Loucy (cell line): ENCODE measurements at regions not wholly inside any gene's neighbourhood (a gene's known extent, or its start where the extent isn't known, plus 50 kb on each side); places are given as distances from the start of the nearest gene placed in this dataset.

Experiments
- H2AFZ ChIP-seq: fragments of 200-600 bp; sonication (generic); 2 replicates; pipeline ENCODE4 v1.6.0; 2016; ENCODE audit warnings: antibody characterized with exemption, mild to moderate bottlenecking, low read length, moderate library complexity
- H3F3A ChIP-seq: fragments of 200-600 bp; 2 replicates; pipeline ENCODE4 v1.6.0; 2016; ENCODE audit warnings: antibody characterized with exemption, low read depth, mild to moderate bottlenecking
- H3K27me3 ChIP-seq: fragments of 200-600 bp; sonication (generic); 2 replicates; pipeline ENCODE4 v1.6.1; 2014; ENCODE audit warnings: low read length, mild to moderate bottlenecking; ENCODE audit not compliant: insufficient read depth, poor library complexity, severe bottlenecking
- H3K36me3 ChIP-seq: fragments of 200-600 bp; sonication (generic); 2 replicates; pipeline ENCODE4 v1.6.1; 2016; ENCODE audit warnings: low read length; ENCODE audit not compliant: insufficient read depth
- H3K4me1 ChIP-seq: fragments of 200-600 bp; sonication (generic); 2 replicates; pipeline ENCODE4 v1.5.1; 2014; ENCODE audit warnings: low read length, mild to moderate bottlenecking; ENCODE audit not compliant: insufficient read depth, poor library complexity, severe bottlenecking
- H3K4me2 ChIP-seq: fragments of 200-600 bp; sonication (generic); 2 replicates; pipeline ENCODE4 v1.6.0; 2014; ENCODE audit warnings: antibody characterized with exemption, low read length, low read depth, mild to moderate bottlenecking; ENCODE audit not compliant: poor library complexity, severe bottlenecking
- H3K4me3 ChIP-seq: fragments of 200-600 bp; sonication (generic); 2 replicates; pipeline ENCODE4 v1.5.1; 2014; ENCODE audit warnings: low read length, mild to moderate bottlenecking, mixed read lengths; ENCODE audit not compliant: poor library complexity, severe bottlenecking
- H3K79me2 ChIP-seq: fragments of 200-600 bp; sonication (generic); 2 replicates; pipeline ENCODE4 v1.6.1; 2014; ENCODE audit warnings: low read length; ENCODE audit not compliant: insufficient read depth
- H3K9ac ChIP-seq: fragments of 200-600 bp; sonication (generic); 2 replicates; pipeline ENCODE4 v1.6.0; 2014; ENCODE audit warnings: mild to moderate bottlenecking, low read depth, low read length, moderate library complexity; ENCODE audit not compliant: poor library complexity, severe bottlenecking
- H3K9me2 ChIP-seq: fragments of 200-600 bp; sonication (generic); replicated peaks from 2 replicates; pipeline ENCODE4 v1.6.1; 2016; ENCODE audit warnings: low read depth, low read length, mixed read lengths
- H3K9me3 ChIP-seq: fragments of 200-600 bp; sonication (generic); 2 replicates; pipeline ENCODE4 v1.6.1; 2014; ENCODE audit warnings: mild to moderate bottlenecking, antibody characterized with exemption, low read length, low read depth; ENCODE audit not compliant: insufficient read depth
- H4K20me1 ChIP-seq: fragments of 200-600 bp; sonication (generic); 2 replicates; pipeline ENCODE4 v1.6.0; 2014; ENCODE audit warnings: antibody characterized with exemption, low read length, mild to moderate bottlenecking; ENCODE audit not compliant: insufficient read depth, poor library complexity, severe bottlenecking
- CTCF ChIP-seq: fragments of 200-600 bp; sonication (generic); conservative IDR thresholded peaks from 2 replicates; pipeline ENCODE4 v1.5.1; 2014; ENCODE audit warnings: mild to moderate bottlenecking, antibody characterized with exemption, low read length
- EZH2phosphoT487 ChIP-seq: fragments of 200-600 bp; IDR thresholded peaks from 2 replicates; pipeline ENCODE4 v1.6.1; 2018; ENCODE audit warnings: antibody characterized with exemption, mild to moderate bottlenecking, moderate library complexity, borderline replicate concordance

- Histone ChIP-seq H2AFZ (no peak overlapping the region), H3F3A (no peaks in the 10 kb centered on the region), H3K9me2 (no peaks in the 10 kb centered on the region), H3K4me2 (no peak overlapping the region), H3K36me3 (no peaks in the 10 kb centered on the region), H3K4me1 (peaks cover 5% of the 10 kb centered on the region), H3K9me3 (no peaks in the 10 kb centered on the region), H3K27me3 (no peaks in the 10 kb centered on the region), H3K79me2 (no peaks in the 10 kb centered on the region), H4K20me1 (no peaks in the 10 kb centered on the region), H3K9ac (no peak overlapping the region), H3K4me3 (no peak overlapping the region)
- TF ChIP-seq CTCF (no peak), EZH2phosphoT487 (no peak)
Measured at GRCh38 chr3:8421711-8422110, 79.9 kb upstream of the LMCD1 start.

- TF ChIP-seq EZH2phosphoT487 (no peak), CTCF (no peak)
- Histone ChIP-seq H3K9me3 (no peaks in the 10 kb centered on the region), H2AFZ (no peak overlapping the region), H3F3A (no peaks in the 10 kb centered on the region), H3K36me3 (no peaks in the 10 kb centered on the region), H3K9me2 (no peaks in the 10 kb centered on the region), H3K4me3 (no peak overlapping the region), H3K4me1 (peaks cover 5% of the 10 kb centered on the region), H4K20me1 (no peaks in the 10 kb centered on the region), H3K4me2 (no peak overlapping the region), H3K9ac (no peak overlapping the region), H3K27me3 (no peaks in the 10 kb centered on the region), H3K79me2 (no peaks in the 10 kb centered on the region)
Measured at GRCh38 chr3:8423307-8423706, 78.3 kb upstream of the LMCD1 start.

- no peak overlapping the region for H2AFZ ChIP-seq
- no peaks in the 10 kb centered on the region for H3K27me3 ChIP-seq
- H3F3A ChIP-seq, result no peaks in the 10 kb centered on the region
- H3K36me3 ChIP-seq, result no peaks in the 10 kb centered on the region
- no peak overlapping the region for H3K4me2 ChIP-seq
- H3K9ac ChIP-seq, result no peak overlapping the region
- TF ChIP-seq CTCF (no peak), EZH2phosphoT487 (no peak)
- no peaks in the 10 kb centered on the region for H3K9me2 ChIP-seq
- H3K9me3 ChIP-seq, result no peaks in the 10 kb centered on the region
- H3K79me2 ChIP-seq, result no peaks in the 10 kb centered on the region
- no peak overlapping the region for H3K4me3 ChIP-seq
- no peaks in the 10 kb centered on the region for H4K20me1 ChIP-seq
- H3K4me1 ChIP-seq, result peaks cover 5% of the 10 kb centered on the region
Measured at GRCh38 chr3:8424281-8424680, 77.3 kb upstream of the LMCD1 start.
